ENCODE measurements at regions not wholly inside any gene's neighbourhood (a gene's known extent, or its start where the extent isn't known, plus 50 kb on each side); places are given as distances from the start of the nearest gene placed in this dataset.

DNA sequence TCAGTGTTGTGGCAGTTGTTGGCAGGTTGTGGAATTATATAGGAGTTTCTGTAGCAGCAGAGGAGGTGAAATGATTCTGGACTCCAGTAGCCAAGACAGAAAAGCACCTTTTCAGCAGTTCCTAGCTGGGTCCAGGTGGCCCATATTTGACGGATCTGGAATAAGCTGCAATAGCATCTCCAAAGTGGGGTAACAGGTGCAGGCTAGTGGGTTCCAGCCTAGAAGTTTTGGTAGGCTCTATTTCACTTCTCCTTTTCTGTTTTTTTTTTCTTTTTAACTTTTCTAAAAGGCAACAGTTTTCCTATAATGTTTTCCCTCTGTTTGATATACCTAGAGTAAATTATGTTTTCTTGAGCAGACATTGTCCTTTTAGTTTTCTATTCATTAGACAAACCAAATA, 392.5 kb downstream of the C4orf33 start:
- H3K9ac ChIP-seq = no peak overlapping the region
- no peaks in the 10 kb centered on the region for H3K9me3 ChIP-seq (ENCODE audit: control insufficient read depth, low read length)
- H3K4me1 ChIP-seq = no peaks in the 10 kb centered on the region
- no peak overlapping the region for H3K4me2 ChIP-seq (ENCODE audit: low read length)
- TF ChIP-seq, protein P1, sequence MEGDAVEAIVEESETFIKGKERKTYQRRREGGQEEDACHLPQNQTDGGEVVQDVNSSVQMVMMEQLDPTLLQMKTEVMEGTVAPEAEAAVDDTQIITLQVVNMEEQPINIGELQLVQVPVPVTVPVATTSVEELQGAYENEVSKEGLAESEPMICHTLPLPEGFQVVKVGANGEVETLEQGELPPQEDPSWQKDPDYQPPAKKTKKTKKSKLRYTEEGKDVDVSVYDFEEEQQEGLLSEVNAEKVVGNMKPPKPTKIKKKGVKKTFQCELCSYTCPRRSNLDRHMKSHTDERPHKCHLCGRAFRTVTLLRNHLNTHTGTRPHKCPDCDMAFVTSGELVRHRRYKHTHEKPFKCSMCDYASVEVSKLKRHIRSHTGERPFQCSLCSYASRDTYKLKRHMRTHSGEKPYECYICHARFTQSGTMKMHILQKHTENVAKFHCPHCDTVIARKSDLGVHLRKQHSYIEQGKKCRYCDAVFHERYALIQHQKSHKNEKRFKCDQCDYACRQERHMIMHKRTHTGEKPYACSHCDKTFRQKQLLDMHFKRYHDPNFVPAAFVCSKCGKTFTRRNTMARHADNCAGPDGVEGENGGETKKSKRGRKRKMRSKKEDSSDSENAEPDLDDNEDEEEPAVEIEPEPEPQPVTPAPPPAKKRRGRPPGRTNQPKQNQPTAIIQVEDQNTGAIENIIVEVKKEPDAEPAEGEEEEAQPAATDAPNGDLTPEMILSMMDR (IDR thresholded peaks at IDR 0.05) = no peak
- no peaks in the 10 kb centered on the region for H3K36me3 ChIP-seq (ENCODE audit: control insufficient read depth, insufficient read depth, low read length)
- H3K27ac ChIP-seq = no peak overlapping the region
- no peak overlapping the region for H2AFZ ChIP-seq
- no peak overlapping the region for H3K4me3 ChIP-seq (ENCODE audit: low read depth, low read length)
- H3K27me3 ChIP-seq (ENCODE audit: control insufficient read depth, insufficient read depth, low read length) = no peaks in the 10 kb centered on the region
- no peaks in the 10 kb centered on the region for H3K79me2 ChIP-seq

DNA sequence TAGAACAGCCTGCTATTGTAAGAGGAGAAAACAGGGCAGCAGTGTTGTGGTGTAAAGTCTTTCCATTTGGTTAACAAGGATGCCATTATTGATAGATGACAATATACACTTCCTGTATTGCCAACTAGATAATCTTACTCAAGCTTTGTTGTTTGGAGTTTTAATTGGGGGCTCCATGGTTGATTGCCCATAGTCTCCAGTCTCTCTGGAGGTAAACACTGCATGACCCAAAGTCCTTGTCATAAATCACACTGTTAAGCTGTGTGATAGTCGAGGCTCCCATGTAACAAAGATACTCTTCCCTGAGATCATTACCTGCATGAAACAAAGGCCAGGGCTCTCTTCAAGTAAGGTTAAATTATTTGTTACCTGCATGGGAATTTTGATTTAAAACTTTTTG, 394.6 kb downstream of the C4orf33 start:
- H2AFZ ChIP-seq = no peak overlapping the region
- no peaks in the 10 kb centered on the region for H3K36me3 ChIP-seq (ENCODE audit: control insufficient read depth, insufficient read depth, low read length)
- H3K4me1 ChIP-seq = no peaks in the 10 kb centered on the region
- H3K79me2 ChIP-seq = no peaks in the 10 kb centered on the region
- H3K4me2 ChIP-seq (ENCODE audit: low read length) = no peak overlapping the region
- H3K4me3 ChIP-seq (ENCODE audit: low read depth, low read length) = no peak overlapping the region
- no peak overlapping the region for H3K27ac ChIP-seq
- no peaks in the 10 kb centered on the region for H3K27me3 ChIP-seq (ENCODE audit: control insufficient read depth, insufficient read depth, low read length)
- TF ChIP-seq, protein P1 (IDR thresholded peaks at IDR 0.05) = no peak
- no peak overlapping the region for H3K9ac ChIP-seq
- no peaks in the 10 kb centered on the region for H3K9me3 ChIP-seq (ENCODE audit: control insufficient read depth, low read length)

DNA sequence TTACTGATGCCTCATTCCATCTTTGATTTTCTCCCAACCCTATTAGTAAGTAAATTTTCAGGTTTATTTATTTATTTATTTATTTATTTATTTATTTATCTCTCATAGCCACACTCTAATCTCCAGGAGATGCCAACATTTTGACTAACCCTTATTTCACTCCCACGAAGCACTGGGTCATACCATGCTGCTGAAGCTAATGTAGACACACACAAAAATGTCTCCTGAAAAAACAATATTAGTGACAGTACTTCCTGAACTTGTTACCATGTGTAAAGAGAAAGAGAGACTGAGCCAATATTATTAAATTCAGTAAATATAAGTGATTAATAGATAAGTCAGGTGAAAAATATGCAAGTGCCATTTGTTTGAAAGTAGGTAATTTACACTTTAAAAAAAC, 402.7 kb downstream of the C4orf33 start:
- Histone ChIP-seq H3K9me3 (ENCODE audit: control insufficient read depth, low read length) (no peaks in the 10 kb centered on the region), H3K27ac (no peak overlapping the region), H3K9ac (no peak overlapping the region), H3K4me3 (ENCODE audit: low read depth, low read length) (no peak overlapping the region), H3K4me1 (no peaks in the 10 kb centered on the region), H3K27me3 (ENCODE audit: control insufficient read depth, insufficient read depth, low read length) (no peaks in the 10 kb centered on the region), H3K36me3 (ENCODE audit: control insufficient read depth, insufficient read depth, low read length) (no peaks in the 10 kb centered on the region), H3K79me2 (no peaks in the 10 kb centered on the region), H3K4me2 (ENCODE audit: low read length) (no peak overlapping the region), H2AFZ (no peak overlapping the region)
- TF ChIP-seq, protein P1 (IDR thresholded peaks at IDR 0.05) = no peak

DNA sequence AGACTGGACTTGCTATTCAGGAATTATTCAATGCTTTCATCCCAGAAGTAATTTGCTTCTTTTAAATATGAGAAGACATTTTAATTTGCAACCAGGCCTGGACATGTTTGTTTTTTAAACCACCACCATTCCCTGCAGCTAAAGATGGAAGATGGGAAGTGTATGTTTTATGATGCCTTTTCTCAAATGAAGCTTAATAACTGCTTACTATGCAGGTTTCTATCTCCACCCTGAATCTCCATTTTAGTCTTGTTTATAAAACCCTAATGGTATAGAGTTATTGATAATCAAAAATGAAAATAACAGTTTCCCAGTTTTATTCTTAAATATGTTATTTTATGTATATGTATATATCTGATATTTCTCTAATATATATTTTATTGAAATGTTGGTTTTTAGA, 418.9 kb downstream of the C4orf33 start:
- Histone ChIP-seq H3K27ac (no peak overlapping the region), H3K4me1 (no peaks in the 10 kb centered on the region), H3K9me3 (ENCODE audit: control insufficient read depth, low read length) (peaks cover 3% of the 10 kb centered on the region), H3K79me2 (no peaks in the 10 kb centered on the region), H3K4me3 (ENCODE audit: low read depth, low read length) (no peak overlapping the region), H3K9ac (no peak overlapping the region), H2AFZ (no peak overlapping the region), H3K27me3 (ENCODE audit: control insufficient read depth, insufficient read depth, low read length) (no peaks in the 10 kb centered on the region), H3K36me3 (ENCODE audit: control insufficient read depth, insufficient read depth, low read length) (no peaks in the 10 kb centered on the region), H3K4me2 (ENCODE audit: low read length) (no peak overlapping the region)
- TF ChIP-seq, protein P1 (IDR thresholded peaks at IDR 0.05) = no peak

DNA sequence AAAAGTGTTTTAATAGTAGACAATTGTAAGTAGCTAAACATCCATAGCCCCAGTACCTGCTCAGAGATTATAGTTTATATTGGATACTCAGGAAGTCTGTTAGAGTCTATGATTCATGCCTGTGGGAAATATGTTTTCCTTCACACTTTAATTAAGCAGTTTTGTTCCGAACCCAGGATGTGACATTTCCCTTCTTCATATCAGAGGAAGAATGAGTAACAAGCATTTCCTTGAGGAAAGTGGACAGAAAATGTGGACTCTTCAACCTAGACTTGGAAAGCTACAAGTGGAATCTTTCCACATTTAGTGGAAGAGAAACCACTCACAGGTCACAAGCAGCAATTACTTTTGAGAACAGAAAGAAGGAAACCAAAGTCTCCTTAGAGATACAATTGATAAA, 419.4 kb downstream of the C4orf33 start:
- no peak overlapping the region for H3K27ac ChIP-seq
- no peaks in the 10 kb centered on the region for H3K79me2 ChIP-seq

More for the DNA sequence above, 419.4 kb downstream of the C4orf33 start:
- no peak overlapping the region for H3K4me3 ChIP-seq (ENCODE audit: low read depth, low read length)
- no peak overlapping the region for H2AFZ ChIP-seq
- no peak overlapping the region for H3K9ac ChIP-seq
- no peaks in the 10 kb centered on the region for H3K27me3 ChIP-seq (ENCODE audit: control insufficient read depth, insufficient read depth, low read length)
- TF ChIP-seq, protein P1 (IDR thresholded peaks at IDR 0.05) = no peak
- H3K4me1 ChIP-seq = no peaks in the 10 kb centered on the region
- peaks cover 2% of the 10 kb centered on the region for H3K9me3 ChIP-seq (ENCODE audit: control insufficient read depth, low read length)
- no peaks in the 10 kb centered on the region for H3K36me3 ChIP-seq (ENCODE audit: control insufficient read depth, insufficient read depth, low read length)
- no peak overlapping the region for H3K4me2 ChIP-seq (ENCODE audit: low read length)
